ENCODE measurements at regions not wholly inside any gene's neighbourhood (a gene's known extent, or its start where the extent isn't known, plus 50 kb on each side); places are given as distances from the start of the nearest gene placed in this dataset.

GRCh38 chr6:103885446-103885845 lies 974.3 kb downstream of the HACE1 start:
- no peak for TF ChIP-seq ZNF532 (CRISPR knock-in tag; IDR thresholded peaks at IDR 0.05; ENCODE audit: borderline replicate concordance)
- TF ChIP-seq ATF1 (CRISPR knock-in tag; IDR thresholded peaks at IDR 0.05) = no peak
- no peak for TF ChIP-seq CTCF (IDR thresholded peaks at IDR 0.05)
- no peak for TF ChIP-seq NFYB (CRISPR knock-in tag; conservative IDR thresholded peaks at IDR 0.05; ENCODE audit: low read depth)
- TF ChIP-seq SP1 (CRISPR knock-in tag; conservative IDR thresholded peaks at IDR 0.05) = no peak
- no peak for TF ChIP-seq TCF7 (CRISPR knock-in tag; IDR thresholded peaks at IDR 0.05; ENCODE audit: low read depth)
- TF ChIP-seq ZNF512 (CRISPR knock-in tag; IDR thresholded peaks at IDR 0.05; ENCODE audit: borderline replicate concordance) = no peak
- TF ChIP-seq NR2C2 (CRISPR knock-in tag; IDR thresholded peaks at IDR 0.05) = no peak

All from WTC11 (cell line).